GM12875 (cell line): ENCODE measurements at regions not wholly inside any gene's neighbourhood (a gene's known extent, or its start where the extent isn't known, plus 50 kb on each side); places are given as distances from the start of the nearest gene placed in this dataset.

ENCODE experiments used
- H3K4me3 ChIP-seq: one replicate; pipeline ENCODE4 v1.5.1; 2011; ENCODE audit warnings: low read depth, low read length, control low read depth
- CTCF ChIP-seq: IDR thresholded peaks from 2 replicates; pipeline ENCODE4 v1.5.1; 2011; ENCODE audit warnings: low read depth, mild to moderate bottlenecking, control low read depth, inconsistent platforms, low read length, moderate library complexity, borderline replicate concordance; ENCODE audit not compliant: insufficient read depth

DNA sequence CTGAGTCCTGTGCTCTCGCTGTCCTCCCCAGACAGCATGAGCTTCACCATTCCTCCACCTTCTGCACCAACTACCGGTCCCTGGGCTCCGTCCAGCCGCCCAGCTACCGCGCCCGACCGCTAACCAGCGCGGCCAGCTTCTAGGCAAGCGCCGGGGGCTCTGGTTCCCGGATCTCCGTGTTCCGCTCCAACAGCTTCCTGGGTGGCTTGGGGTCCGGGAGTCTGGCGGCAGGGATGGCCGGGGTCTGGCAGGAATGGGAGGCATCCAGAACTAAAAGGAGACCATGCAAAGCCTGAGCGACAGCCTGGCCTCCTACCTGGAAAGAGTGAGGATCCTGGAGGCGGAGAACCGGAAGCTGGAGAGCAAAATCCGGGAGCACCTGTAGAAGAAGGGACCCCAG, 613.1 kb upstream of the PTGER4 start:
- no peak overlapping the region for H3K4me3 ChIP-seq
- no peak for TF ChIP-seq CTCF

GRCh38 chr5:40052808-40053207, 626.9 kb upstream of the PTGER4 start:
- no peak for TF ChIP-seq CTCF
- no peak overlapping the region for H3K4me3 ChIP-seq

DNA sequence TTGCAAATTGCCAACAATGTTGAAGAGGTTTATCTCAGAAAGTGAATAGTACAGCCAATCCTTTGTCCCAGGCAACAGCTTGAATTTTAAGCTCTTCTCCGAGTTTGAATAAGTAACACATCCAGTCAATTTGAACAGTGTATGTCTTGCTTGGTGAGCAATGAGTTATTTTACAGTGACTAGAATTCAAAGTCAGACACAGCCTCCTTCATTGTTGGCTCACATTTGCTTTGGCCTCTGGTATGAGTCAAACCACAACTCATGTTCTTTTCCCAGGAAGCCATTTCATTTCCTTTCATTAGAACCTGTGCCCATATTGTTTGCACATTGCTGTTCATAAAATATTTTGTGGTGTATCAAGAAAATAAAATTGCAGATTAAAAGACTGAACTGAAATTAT, 622.0 kb upstream of the DAB2 start:
- no peak for TF ChIP-seq CTCF
- H3K4me3 ChIP-seq: no peak overlapping the region

GRCh38 chr5:40045429-40045828, 620.6 kb upstream of the DAB2 start:
- no peak for TF ChIP-seq CTCF
- no peak overlapping the region for H3K4me3 ChIP-seq

GRCh38 chr5:40043916-40044315, 619.1 kb upstream of the DAB2 start:
- no peak overlapping the region for H3K4me3 ChIP-seq
- TF ChIP-seq CTCF: no peak

- no peak for TF ChIP-seq CTCF
- no peak overlapping the region for H3K4me3 ChIP-seq
Observed at GRCh38 chr5:40041452-40041851, 616.7 kb upstream of the DAB2 start.

GRCh38 chr5:40037713-40038112, 612.9 kb upstream of the DAB2 start:
- no peak overlapping the region for H3K4me3 ChIP-seq
- no peak for TF ChIP-seq CTCF

GRCh38 chr5:40034441-40034840, 609.7 kb upstream of the DAB2 start:
- no peak overlapping the region for H3K4me3 ChIP-seq
- TF ChIP-seq CTCF: no peak
